ELR (cell line): ENCODE measurements at regions not wholly inside any gene's neighbourhood (a gene's known extent, or its start where the extent isn't known, plus 50 kb on each side); places are given as distances from the start of the nearest gene placed in this dataset.
"Not testable (repeated sequence)": the region's sequence is repeated elsewhere in the genome, so short reads cannot be mapped to it uniquely, and the experiment has no call there.

ENCODE experiments used
- DNase-seq: peaks from one replicate; pipeline ENCODE4 v3.0.0-alpha.2; 2015; ENCODE audit warnings: low read depth

- peak; percentile 75 for DNase-seq
Measured at GRCh38 chr6:14396826-14397517, 279.4 kb downstream of the CD83 start.

- no peak for DNase-seq
Measured at GRCh38 chr6:14397518-14397901, 279.9 kb downstream of the CD83 start.

GRCh38 chr6:14398953-14399352 is 281.4 kb downstream of the CD83 start:
- DNase-seq = no peak

- no peak for DNase-seq
Measured at GRCh38 chr6:14399635-14400034, 282.1 kb downstream of the CD83 start.

- DNase-seq = no peak
Measured at GRCh38 chr6:14401246-14401645, 283.7 kb downstream of the CD83 start.

- no peak for DNase-seq
Measured at GRCh38 chr6:14406614-14407331, 289.2 kb downstream of the CD83 start.

GRCh38 chr6:14408446-14408845 is 290.9 kb downstream of the CD83 start:
- DNase-seq = no peak

GRCh38 chr6:14412026-14412425 is 294.5 kb downstream of the CD83 start:
- DNase-seq = peak; percentile 21

- DNase-seq = no peak
Measured at GRCh38 chr6:14415452-14415851, 297.9 kb downstream of the CD83 start.

- DNase-seq = peak; percentile 14
Measured at GRCh38 chr6:14417377-14417776, 299.8 kb downstream of the CD83 start.

GRCh38 chr6:14419224-14419623 is 301.7 kb downstream of the CD83 start:
- DNase-seq = not testable (repeated sequence)

- DNase-seq = no peak
Measured at GRCh38 chr6:14422061-14422460, 304.5 kb downstream of the CD83 start.

GRCh38 chr6:14422917-14423316 is 305.3 kb downstream of the CD83 start:
- no peak for DNase-seq

- no peak for DNase-seq
Measured at GRCh38 chr6:14423330-14423729, 305.8 kb downstream of the CD83 start.

GRCh38 chr6:14423955-14424354 is 306.4 kb downstream of the CD83 start:
- DNase-seq = no peak

GRCh38 chr6:14425805-14426204 is 308.2 kb downstream of the CD83 start:
- no peak for DNase-seq

- no peak for DNase-seq
Measured at GRCh38 chr6:14426281-14426680, 308.7 kb downstream of the CD83 start.

GRCh38 chr6:14428269-14428668 is 310.7 kb downstream of the CD83 start:
- DNase-seq = no peak

GRCh38 chr6:14429396-14429795 is 311.8 kb downstream of the CD83 start:
- DNase-seq = no peak

GRCh38 chr6:14430218-14430617 is 312.6 kb downstream of the CD83 start:
- DNase-seq = no peak

GRCh38 chr6:14431385-14432330 is 314.1 kb downstream of the CD83 start:
- no peak for DNase-seq

GRCh38 chr6:14434916-14435690 is 317.5 kb downstream of the CD83 start:
- DNase-seq = peak; percentile 7
